Ecto neural progenitor cell (in vitro differentiated cells): ENCODE measurements at regions not wholly inside any gene's neighbourhood (a gene's known extent, or its start where the extent isn't known, plus 50 kb on each side); places are given as distances from the start of the nearest gene placed in this dataset.

Source experiments
- DNase-seq: peaks from one replicate; pipeline ENCODE4 v3.0.0-alpha.2; 2018; ENCODE audit warnings: low spot score

DNA sequence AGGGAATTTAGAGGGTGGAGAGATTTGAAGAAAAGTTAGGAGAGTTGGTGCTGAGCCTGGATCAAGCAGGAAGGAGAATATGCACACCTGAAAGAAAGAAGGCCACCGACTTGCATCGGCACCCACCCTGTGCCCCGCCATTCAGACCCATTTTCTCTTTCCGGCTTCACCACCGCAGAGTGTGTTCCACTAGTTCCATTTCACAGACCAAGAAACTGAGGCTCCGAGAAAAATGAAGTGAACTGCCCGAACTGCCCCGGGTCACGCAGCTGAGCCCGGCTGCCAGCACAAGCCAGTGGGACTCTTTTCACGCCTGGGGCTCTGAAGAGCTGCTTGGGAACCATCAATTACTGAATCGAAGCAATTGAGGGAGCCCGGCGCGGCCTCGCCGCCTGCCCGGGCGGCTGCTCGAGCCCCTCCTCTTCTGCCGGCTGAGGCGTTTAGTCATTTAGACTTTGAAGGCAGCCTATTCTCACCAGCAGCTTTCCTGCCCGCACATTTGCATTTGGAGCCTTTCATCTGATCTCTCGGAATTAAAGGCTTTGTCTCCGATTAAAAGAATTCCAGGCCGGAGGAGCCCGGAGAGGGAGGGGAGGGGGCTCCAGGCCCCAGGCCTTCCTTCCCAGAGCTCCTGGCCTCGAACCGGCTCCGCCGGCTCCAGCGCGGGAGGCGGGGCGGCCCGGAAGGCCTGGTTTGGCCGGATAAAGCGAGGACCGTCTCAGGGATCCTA, 140.2 kb upstream of the PJA1 start:
- peak; percentile 76 for DNase-seq

DNA sequence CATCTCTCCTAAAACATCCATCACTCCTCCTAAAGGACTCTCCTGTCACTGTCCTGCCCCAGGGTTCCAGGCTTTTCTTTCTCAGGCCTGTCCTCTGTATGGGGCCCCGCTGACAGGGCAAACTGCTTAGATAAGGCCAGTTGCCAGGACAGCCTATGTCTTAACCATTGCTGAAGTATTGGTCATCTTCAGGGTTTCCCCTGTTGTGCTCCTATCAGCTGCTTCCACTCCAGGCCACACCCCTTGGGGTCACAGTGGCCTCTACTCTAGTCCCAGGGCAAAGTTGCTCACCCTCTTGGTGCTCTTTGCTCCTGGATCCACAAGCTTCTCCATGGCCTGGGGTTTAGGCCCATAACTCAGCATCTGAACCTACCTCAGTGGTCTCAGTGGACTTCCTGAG, 138.0 kb upstream of the PJA1 start:
- no peak for DNase-seq

DNA sequence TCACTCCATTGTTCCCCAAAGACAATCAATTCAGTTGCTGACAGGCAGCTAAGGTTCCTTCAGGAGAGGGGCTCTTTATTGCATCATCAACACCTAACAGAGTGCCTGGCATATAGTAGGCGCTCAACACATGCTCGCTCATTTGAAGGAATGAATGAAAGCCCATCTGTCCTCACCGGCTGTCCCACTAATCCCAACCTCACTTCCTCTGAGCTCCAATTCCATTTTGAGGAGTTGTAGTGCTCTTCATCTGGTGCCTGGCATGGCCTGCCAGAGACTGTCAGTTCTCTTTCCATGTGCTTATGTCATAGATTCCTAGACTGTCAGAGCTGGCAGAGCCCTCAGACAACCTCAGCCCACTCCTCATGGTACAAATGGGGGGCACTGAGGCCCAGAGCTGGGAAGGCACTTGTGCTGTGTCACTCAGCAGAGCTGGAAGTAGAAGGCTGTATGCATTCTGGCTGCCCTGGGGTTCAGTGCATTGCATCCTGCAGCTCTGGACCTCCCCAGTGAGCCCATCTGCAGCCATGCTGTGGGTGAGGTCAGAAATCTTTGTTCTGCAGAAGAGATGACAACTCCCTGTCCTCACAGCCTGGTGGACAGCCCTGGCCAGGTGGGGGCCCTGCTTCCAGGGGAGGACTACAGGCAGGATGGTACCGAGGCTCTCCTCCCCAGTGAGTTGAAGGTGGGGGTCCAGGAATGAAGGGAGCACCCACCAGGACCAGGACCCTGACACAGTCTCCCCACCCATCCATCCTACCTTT, 134.9 kb upstream of the PJA1 start:
- no peak for DNase-seq

DNA sequence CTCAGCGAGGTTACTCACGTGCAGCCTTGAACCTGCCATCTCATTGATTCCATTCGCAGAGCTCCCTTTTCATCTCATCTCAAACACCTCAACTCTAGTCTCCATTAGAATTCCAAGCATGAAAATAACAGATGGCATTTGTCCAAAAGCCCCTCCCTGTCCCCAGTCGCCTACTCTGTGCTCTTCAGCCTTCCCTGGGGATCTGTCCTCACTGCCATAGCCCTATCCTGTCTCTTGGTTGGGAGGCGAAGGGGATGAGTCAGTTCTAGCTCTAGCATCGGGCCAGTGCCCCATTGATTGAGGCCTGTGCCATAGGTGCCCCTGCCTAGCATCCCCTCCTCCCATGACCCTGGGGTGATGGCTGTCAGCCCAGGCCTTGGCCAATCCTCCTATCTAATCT, 134.0 kb upstream of the PJA1 start:
- DNase-seq: no peak

DNA sequence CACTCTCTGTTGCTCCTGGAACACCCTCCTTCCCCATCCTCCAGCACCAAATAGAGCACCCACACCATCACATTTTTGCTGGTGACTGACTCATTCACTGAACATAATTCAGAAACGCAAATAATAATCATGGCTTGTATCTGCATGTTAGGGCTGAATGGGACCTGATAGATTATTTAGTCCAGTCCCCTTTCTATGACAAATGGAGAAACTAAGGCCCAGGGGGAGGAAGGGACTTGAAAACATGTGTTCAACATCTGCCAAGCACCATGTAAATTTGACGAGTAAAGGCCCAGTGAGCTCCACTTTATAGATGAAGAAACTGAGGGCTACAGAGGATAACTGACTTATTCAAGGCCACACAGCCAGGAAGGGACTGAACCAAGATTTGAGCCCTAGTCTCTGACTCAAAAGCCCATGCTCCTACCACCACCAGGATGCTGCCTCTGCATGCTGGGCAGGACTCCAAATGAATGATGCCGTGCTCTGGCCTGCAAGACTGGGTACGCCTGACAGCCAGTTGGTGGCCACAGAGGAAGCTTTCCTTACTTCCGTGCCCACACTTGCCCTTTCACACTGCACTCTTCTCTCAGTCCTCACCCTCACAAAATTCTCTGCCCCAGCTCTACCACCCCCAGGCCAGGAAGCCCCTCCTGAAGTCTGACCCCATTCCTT, 133.3 kb upstream of the PJA1 start:
- no peak for DNase-seq

DNA sequence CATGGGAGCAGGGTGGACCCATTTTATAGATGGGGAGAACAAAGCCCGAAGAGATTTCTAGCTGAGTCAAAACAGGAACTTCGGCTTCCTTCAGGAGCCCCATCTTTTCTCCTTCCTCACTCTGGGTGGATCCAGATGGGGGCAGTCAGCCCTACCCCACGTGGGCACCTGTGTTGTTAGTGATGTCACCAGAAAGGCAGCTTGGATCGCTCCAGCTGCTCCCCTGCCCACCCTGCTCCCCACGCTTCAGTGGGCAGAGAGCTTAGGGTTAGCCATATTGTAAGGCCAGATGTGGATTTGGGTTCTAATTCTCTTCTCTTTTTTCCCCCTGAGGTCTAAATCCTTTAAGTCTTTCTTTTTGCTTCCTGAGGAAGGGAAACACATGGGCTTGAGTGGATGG, 132.3 kb upstream of the PJA1 start:
- no peak for DNase-seq

DNA sequence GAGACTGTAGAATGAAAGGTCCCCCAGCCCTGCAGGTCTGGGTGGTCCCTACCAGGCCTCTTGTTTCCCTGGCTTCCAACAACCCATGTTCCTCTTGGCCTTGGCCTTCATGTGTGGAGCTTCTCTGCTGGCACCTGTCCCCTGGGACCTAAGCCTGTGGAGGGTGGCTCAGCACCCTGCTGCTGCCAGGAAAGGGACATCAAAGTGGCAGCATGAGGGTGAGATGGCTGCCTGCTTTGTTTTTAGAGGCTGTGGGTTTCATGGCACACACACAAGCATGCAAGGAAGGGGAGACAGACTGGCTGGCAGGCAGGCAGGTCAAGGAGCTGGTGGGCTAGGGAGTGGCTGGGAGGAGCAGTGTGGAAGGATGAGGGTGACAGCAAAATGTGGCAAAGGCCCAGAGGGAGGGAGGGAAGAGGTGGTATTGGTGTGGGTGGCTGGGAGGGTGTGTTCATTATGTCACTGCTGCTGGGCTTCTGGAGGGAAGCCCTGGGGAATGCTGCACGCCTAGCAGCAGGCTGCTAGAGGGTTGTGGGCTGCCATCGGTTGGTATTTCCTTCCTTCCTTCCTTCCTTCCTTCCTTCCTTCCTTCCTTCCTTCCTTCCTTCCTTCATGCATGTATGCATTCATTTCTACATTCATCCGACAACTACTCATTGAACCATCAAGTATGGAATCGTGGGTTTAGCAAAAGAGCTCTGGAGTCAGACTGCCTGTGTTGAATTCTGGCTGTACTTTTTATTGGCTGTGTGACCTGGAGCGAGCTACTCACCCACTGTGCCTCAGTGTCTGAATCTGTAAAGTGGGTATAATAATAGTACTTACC, 128.7 kb upstream of the PJA1 start:
- DNase-seq: no peak

DNA sequence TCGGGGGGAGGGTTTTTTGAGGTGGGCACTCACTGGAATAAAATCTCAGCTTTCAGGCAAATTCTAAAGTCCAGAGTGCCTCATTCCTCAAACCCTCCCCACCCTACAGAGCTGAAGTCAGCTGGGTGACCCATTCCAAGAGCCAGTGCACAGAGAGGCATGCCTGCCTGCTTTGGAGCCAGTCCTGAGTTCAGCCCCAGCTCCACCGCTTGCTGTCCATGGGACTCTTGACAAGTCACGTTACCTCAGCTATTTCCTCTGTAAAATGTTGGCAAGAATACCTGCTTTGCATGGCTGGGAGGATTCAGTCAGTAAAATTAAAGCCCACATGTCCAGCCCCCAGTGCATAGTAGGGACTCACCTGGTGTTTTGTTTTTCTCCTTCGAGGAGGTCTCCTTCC, 125.9 kb upstream of the PJA1 start:
- no peak for DNase-seq

DNA sequence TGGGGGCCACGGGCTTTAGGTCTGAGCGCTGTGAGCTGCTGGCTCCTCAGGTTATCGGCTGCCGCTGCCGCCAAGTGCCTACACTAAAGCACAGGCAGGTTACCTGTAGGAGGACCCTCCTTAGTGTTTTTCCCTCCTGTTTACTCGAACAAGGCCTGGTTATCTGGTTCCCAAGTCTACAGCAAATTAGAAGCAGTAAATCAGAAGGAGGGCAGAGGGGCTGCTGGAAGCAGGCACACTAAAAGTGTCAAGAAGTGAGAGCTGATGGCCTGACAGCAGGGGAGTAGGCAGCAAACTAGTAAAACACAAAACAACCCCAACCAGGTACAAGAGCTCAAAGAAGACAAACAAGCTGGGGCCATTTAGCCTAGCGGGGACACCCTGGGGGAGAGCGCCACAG, 125.0 kb upstream of the PJA1 start:
- no peak for DNase-seq

DNA sequence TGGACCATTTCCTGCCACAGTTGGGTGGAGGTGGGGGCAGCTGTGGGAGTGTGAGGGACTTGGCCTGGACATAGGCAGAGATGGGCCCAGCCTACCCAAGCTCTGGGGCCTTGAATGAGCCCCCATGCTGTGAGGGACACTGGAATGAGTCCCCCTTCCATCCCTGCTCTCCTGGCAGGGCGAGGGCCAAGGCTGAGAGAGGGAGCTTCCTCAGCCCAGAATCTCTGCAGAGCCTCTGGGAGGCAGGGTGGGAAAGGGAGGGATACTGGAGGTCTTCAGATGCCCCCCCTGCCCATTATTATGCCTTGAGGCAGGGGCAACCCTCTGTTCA, 124.5 kb upstream of the PJA1 start:
- no peak for DNase-seq

DNA sequence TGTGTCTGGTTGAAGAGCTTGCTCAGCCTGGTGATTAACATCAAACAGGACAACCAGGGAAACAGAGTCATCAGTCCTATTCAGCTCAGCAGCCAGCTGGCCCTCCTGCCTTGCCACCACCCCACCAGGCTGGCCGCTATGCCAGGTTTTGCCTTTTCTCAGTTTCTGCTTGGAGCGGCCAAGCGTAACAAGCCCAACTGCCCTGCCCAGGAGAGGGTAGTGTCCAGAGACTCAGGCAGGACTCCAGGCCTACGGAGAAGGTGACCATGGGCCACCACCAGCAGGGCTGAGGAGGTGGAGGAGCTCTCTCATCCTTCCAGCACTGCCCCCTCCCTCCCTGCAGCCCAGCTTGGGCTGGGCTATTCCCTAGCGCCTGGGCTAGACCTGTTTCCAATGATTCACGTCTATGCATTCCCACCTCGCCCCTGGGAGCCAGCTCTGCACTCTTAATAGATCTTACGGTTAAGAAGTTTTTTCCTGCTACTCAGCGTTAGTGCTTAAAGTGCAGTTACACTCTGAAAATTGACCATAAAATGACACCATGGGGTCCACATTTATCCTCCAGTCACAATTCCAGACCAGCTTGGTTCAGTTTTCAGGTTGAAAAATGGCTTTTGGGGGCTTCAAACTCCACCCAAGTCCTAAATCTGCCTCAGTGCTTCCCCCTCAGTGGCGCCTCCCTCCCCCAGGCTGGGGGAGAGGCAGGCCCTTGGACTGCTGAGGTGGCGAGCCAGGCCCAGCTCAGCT, 124.0 kb upstream of the PJA1 start:
- DNase-seq: no peak

DNA sequence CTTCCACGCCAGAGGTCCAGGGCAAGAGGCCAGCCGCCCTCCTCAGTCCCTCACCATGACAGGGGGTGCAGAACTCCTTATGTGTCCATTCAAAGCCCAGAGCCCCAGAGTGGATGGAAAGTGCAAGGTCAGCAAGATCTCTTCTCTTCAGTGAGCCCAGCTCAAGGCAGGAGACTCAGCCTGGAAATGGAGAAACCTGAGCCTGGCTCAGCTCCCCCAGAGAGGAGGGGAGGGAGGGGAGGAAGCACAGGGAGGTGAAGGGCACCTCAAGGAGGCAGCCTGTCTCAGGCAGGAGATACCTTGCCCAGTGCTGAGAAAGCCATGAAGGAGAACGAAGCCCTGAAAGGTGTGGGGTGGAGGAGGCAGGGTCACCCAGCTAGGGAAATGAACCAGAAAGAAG, 121.8 kb upstream of the PJA1 start:
- no peak for DNase-seq

DNA sequence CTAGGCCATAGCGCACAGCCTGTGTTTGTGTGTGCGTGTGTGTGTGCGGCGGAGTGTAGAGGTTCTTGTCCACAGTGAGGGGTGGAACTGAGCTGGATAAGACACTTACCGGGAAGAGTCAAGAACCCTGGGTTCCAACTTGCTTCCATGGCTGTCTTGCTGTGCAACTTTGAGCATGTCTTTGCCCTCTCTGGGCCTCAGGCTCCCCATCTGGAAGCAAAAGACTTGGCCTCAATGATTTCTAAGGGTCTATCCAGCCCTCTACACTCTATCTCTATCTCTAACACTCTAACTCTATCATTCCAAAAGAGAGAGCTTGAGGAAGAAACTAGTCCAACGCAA, 121.3 kb upstream of the PJA1 start:
- DNase-seq: no peak

DNA sequence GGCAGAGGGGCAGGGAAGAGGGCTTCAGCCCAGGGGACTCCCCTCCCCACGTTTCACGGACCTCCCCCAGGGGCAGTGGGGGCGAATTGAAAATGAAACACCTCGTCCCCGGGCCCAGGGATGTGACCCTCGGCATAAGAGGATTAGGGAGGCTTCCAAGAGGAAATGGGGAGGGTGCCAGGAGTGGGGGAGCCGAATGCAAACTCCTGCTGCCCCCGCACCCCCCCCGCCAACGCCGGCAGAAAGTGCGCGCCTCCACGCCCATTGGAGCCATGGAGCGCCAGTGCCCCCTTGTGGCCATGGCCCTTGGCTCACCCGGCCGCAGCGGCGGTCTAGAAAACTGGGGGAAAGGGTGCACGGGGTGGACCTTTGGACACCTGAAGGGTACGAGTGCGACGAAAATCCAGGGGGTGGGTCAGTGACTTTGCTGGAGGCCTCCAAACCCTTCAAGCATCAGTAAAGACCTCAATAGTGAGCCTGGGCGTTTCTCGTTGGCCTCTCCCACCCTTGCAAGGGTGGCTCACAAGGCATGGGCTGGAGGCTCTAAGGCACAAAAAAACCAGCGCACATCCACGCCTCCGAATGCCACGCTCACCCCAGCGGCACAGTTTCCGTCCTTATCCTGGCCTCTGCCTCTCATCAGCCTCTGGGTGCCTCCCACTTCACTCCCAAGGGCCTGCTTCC, 120.8 kb upstream of the PJA1 start:
- peak; percentile 85 for DNase-seq

DNA sequence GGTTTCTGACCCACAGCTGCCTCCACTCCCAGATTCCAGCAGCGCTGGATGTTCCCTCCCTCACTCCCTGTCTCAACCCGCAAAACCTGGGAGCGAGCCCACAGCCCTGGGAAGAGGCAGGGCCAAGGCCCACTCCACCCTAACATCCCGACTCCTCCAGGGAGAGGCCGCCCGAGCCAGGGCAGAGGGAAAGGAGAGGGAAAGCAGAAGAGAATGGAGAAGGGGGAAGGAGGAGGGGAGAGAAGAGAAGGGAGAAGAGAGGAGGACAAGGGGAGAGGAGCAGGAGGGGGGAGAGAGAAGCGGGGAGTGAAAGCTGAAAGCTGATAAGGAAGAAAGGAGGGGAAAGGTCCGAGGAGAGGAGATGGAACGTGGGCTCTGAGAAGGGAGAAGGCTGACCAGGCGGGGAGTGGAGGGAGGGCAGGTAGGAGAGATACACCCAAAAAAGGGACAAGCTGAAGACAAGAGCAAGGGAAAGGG, 120.2 kb upstream of the PJA1 start:
- peak; percentile 60 for DNase-seq

DNA sequence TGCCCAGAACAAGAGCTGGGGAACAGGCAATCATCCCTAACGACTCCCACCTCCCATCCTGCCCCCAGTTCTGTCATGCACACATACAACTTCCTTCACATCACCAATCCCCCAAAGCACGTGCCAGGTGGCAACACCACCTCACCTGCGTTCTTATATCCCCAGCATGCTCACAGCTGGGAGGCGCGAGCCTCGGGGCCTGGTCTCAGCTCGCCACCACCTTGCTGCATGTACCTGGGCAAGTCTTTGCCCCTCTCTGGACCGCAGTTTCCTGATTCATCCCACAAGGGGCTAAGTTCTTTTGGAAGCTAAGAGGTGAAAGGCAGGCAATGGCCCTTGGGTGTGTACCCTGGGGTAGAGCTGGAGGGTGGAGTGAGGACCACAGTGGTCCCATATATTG, 119.2 kb upstream of the PJA1 start:
- DNase-seq: no peak

DNA sequence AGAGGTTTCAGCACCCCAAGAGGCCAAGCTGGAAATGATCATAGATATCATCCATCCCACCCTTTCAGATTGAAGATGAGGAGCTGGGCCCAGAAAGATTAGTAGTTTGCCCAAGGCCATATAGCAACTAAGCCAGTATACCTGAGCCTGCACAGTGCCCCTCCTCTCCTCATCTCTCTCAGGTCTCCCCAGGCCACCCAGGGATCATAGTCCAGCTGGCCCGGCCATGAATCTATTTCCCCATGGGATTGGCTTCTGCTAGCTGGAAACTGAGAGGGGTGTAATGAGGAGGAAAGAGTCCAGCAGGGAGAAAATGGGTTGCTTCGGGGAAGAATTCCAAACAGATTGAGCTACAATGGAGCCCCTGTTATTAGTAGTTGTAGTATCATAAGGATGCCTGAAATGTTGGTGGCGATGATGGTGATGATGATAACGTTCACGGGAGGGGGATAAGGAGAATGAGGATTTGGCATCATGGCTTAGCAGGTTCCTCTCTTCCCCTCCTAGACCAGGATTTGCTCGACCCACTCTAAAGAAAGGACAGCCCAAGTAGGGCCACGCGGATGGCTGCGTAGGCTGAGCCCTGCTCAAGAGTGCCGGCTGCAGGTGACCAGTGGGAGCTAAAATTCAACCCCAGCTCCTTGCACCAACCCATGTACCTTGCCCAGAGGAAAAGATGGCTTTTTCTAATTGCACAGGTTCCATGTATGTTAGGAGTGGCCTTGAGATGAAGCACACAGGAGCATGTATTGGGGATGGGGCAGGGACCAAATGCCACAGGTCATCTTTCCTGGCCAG, 117.8 kb upstream of the PJA1 start:
- DNase-seq: no peak

DNA sequence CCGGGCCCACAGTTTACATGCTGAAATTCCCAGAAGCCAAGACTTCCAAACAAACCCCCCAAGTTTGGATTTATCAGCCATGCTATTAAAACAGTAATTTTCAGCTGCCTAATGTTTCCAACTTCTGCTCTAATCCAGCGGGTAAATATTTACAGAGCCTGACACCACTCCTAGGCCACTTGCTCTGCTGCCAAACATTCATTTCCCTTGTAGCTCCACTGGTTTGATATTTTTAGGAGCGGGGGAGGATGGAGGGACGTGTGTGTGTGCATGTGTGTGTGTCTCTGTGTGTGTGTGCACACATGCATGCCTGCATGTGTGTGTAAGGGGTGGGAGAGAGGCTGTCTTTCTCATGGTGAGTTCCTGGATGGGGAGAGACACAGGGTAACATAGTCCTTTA, 115.7 kb upstream of the PJA1 start:
- no peak for DNase-seq

DNA sequence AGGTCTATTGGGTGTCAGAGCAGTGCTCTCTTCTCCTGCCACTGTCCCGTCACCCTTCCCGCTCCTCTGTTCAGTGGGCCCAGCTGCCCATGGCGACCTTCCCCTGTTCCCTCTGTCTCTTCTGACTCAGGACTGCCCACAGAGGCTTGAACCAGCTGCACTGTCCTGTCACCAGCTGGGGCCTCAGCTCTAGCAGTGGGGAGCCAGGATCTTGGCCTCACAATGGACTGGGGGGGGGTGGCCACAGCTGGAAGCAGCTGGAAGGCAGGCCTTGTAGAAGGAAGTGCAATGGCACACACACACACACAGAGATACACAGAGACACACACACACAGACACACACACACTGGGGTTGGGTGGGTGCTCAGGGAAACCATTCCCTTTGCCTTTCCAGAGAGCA, 114.0 kb upstream of the PJA1 start:
- DNase-seq: no peak

DNA sequence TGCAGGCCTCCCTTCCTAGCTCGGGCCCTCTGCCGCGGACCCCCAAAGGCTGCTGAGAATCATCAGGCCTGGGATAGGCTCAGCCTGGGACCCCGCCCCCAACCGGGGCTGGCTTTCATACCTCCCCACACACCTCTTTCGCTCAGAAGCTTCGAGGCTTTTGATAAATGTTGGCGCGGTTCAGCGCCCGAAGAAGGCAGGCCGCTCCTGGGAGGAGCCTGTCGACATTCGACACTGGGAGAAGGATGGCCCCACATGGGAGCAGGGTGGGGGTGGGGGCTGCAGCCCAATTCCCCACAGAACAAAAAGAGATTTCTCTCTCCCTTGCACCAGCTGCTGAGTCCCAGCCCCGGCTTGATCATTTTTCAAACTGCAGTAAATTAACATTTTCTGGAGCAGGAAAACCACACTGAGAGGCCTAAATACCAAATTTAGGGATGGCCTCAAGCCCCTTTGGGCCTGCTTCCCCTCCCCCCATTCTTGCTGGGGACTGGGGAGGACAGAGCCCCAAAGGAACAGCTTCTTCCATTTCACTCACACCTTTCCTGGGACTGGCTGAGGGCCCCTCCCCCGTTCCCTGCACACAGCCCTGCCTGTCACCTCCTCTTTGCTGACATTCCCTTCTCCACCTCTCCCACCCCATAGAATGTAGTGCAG, 112.9 kb upstream of the PJA1 start:
- peak; percentile 62 for DNase-seq
